ENCODE measurements at regions not wholly inside any gene's neighbourhood (a gene's known extent, or its start where the extent isn't known, plus 50 kb on each side); places are given as distances from the start of the nearest gene placed in this dataset.

DNA sequence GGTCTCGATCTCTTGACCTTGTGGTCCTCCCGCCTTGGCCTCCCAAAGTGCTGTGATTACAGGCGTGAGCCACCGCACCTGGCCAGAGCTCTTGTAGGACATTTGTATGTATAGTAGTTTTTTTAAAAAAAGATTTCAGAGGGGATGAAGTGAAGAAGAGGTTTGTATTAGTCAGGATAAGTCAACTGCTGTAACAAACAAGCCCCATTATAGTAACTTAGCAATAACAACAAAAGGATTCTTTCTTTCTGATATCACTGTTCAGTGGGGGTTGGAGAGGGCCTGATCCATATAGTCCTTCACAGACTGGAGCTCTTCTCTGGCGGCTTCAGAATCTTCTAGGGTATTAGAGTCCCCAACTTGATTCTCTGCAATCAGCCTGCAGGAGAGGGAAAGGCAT, 50.7 kb upstream of the IL6ST start:
- H3K23ac ChIP-seq (ENCODE audit: insufficient read length), result no peak overlapping the region

More for the DNA sequence above, 50.7 kb upstream of the IL6ST start:
- Histone ChIP-seq H2BK12ac (ENCODE audit: low read depth, low read length) (no peak overlapping the region), H4K91ac (replicated peaks; ENCODE audit: insufficient read length, low read length) (no peak overlapping the region), H3K23me2 (ENCODE audit: low read depth, low read length) (no peaks in the 10 kb centered on the region), H2BK15ac (ENCODE audit: low read length) (no peak overlapping the region), H2AK5ac (ENCODE audit: low read depth, low read length) (no peak overlapping the region), H3K79me2 (ENCODE audit: control insufficient read depth in 1 of 2, insufficient read depth in 2 of 2, low read length in 2 of 2) (no peaks in the 10 kb centered on the region), H3K56ac (replicated peaks; ENCODE audit: insufficient read length, low read depth, low read length) (no peak overlapping the region), H4K20me1 (replicated peaks in 1 of 2; ENCODE audit: control insufficient read depth in 1 of 2, insufficient read depth in 2 of 2, low read length in 2 of 2) (no peaks in the 10 kb centered on the region), H3K4ac (replicated peaks; ENCODE audit: insufficient read length, low read depth, low read length) (no peak overlapping the region), H2BK20ac (ENCODE audit: low read length) (no peak overlapping the region), H4K5ac (ENCODE audit: insufficient read length, low read depth, low read length) (no peak overlapping the region), H3K4me2 (ENCODE audit: insufficient read depth in 1 of 2, low read depth in 2 of 2, low read length in 2 of 2) (no peak overlapping the region), H3K4me3 (ENCODE audit: extremely low read depth in 1 of 4, insufficient read depth in 2 of 4, low read depth in 3 of 4, low read length in 4 of 4) (no peak overlapping the region), H3K27me3 (replicated peaks in 1 of 4; ENCODE audit: control insufficient read depth in 3 of 4, extremely low read depth in 1 of 4, insufficient read depth in 3 of 4, low read length in 3 of 4) (no peaks in the 10 kb centered on the region), H3K4me1 (replicated peaks in 1 of 4; ENCODE audit: control insufficient read depth in 3 of 4, insufficient read depth in 4 of 4, low read length in 3 of 4) (no peaks in the 10 kb centered on the region), H3K79me1 (ENCODE audit: low read depth, low read length) (no peaks in the 10 kb centered on the region), H3K36me3 (ENCODE audit: control insufficient read depth in 2 of 4, insufficient read depth in 4 of 4, low read length in 3 of 4) (no peaks in the 10 kb centered on the region), H4K8ac (ENCODE audit: extremely low read depth, insufficient read depth, low read length) (no peak overlapping the region), H3K9ac (replicated peaks in 1 of 4; ENCODE audit: extremely low read depth in 1 of 4, low read depth in 3 of 4, low read length in 3 of 4) (no peak overlapping the region), H3K27ac (ENCODE audit: low read depth, low read length) (no peak overlapping the region), H2AFZ (ENCODE audit: low read length) (no peak overlapping the region), H3K14ac (ENCODE audit: insufficient read length) (no peak overlapping the region), H2BK5ac (ENCODE audit: low read depth, low read length) (no peak overlapping the region), H3K18ac (ENCODE audit: extremely low read depth, low read length) (no peak overlapping the region), H3K9me3 (ENCODE audit: insufficient read depth in 2 of 2, low read depth in 1 of 2, low read length in 1 of 2) (no peaks in the 10 kb centered on the region; a peak in 1 of 4 replicates), H2BK120ac (replicated peaks; ENCODE audit: low read depth, low read length) (no peak overlapping the region)
- POLR2A ChIA-PET (ENCODE audit: partially characterized antibody), result no interaction called here
- no peak for FAIRE-seq
- CTCF ChIA-PET (ENCODE audit: partially characterized antibody), result interaction anchor here (0.8 to 1.4 kb wide), 2 partner anchors 24 to 27 kb away, joined by 3 read pairs; no protein-coding TSS in a partner anchor
- WGBS, 2 experiments (ENCODE audit: extremely low coverage in 1 of 2, insufficient coverage in 1 of 2, insufficient read length in 1 of 2, insufficient replicate concordance in 2 of 2, low coverage in 1 of 2, low lambda C conversion rate in 2 of 2, missing lambda C conversion rate in 1 of 2), result 94% methylated on average over 5 of the region's 5 CpGs; no CpG with 5 or more reads in 1 of the 2 experiments
- TF ChIP-seq HDAC2 (IDR thresholded peaks at IDR 0.05; ENCODE audit: borderline replicate concordance in 1 of 2, low read depth in 2 of 2, low read length in 2 of 2), result no peak
- no peak for TF ChIP-seq SIN3A (conservative IDR thresholded peaks at IDR 0.05 in 1 of 2, IDR thresholded peaks at IDR 0.05 in 1 of 2; ENCODE audit: low read depth in 1 of 2, low read length in 2 of 2)
- no peak for TF ChIP-seq RAD21 (IDR thresholded peaks at IDR 0.05 in 1 of 2, conservative IDR thresholded peaks at IDR 0.05 in 1 of 2; ENCODE audit: low read depth in 2 of 2, low read length in 2 of 2)
- TF ChIP-seq TEAD4 (IDR thresholded peaks at IDR 0.05; ENCODE audit: low read depth, low read length), result no peak
- no peak for TF ChIP-seq POLR2A (IDR thresholded peaks at IDR 0.05; ENCODE audit: control extremely low read depth in 1 of 2, low read depth in 2 of 2, low read length in 2 of 2)
- no peak for TF ChIP-seq POU5F1 (IDR thresholded peaks at IDR 0.05; ENCODE audit: low read depth, low read length)
- TF ChIP-seq TAF1 (IDR thresholded peaks at IDR 0.05; ENCODE audit: low read depth, low read length), result no peak
- TF ChIP-seq SAP30 (IDR thresholded peaks at IDR 0.05; ENCODE audit: insufficient read depth, insufficient replicate concordance, low read length), result no peak
- TF ChIP-seq BACH1 (IDR thresholded peaks at IDR 0.05; ENCODE audit: low read length), result no peak
- TF ChIP-seq JUN (IDR thresholded peaks at IDR 0.05; ENCODE audit: low read depth, low read length), result no peak
- no peak for TF ChIP-seq SP1 (IDR thresholded peaks at IDR 0.05; ENCODE audit: low read depth, low read length)
- TF ChIP-seq EZH2 (IDR thresholded peaks at IDR 0.05; ENCODE audit: low read depth, low read length, severe bottlenecking), result no peak
- TF ChIP-seq, protein P1, sequence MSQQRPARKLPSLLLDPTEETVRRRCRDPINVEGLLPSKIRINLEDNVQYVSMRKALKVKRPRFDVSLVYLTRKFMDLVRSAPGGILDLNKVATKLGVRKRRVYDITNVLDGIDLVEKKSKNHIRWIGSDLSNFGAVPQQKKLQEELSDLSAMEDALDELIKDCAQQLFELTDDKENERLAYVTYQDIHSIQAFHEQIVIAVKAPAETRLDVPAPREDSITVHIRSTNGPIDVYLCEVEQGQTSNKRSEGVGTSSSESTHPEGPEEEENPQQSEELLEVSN (IDR thresholded peaks at IDR 0.05), result no peak
- DNase-seq (ENCODE audit: low read depth in 1 of 2, low spot score in 2 of 2), result no peak

All from H1 (cell line).